ENCODE measurements at regions not wholly inside any gene's neighbourhood (a gene's known extent, or its start where the extent isn't known, plus 50 kb on each side); places are given as distances from the start of the nearest gene placed in this dataset.
"Not testable (repeated sequence)": the region's sequence is repeated elsewhere in the genome, so short reads cannot be mapped to it uniquely, and the experiment has no call there.

DNA sequence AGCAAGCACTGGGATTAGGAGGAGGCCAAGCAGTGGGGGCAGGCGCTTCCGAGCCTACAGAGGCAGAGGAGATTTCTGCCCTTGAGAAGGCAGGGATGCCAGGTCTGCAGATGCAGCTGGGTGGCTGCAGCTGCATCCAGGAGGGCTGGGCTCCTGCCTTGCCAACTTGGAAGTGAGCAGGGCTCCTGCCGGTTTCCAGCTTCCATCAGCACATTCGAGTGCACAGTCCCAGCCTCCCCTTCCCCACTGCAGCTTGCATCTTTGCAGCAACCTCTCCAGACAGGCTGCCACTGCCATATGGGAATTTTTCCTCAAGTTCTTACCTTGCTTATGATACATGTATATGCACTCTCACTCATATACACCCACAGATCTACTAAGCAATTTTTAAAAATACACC is 1234.3 kb upstream of the B3GALT2 start:
- Histone ChIP-seq H3K27me3 (no peaks in the 10 kb centered on the region), H3K4me3 (no peak overlapping the region), H3K27ac (no peak overlapping the region), H3K4me1 (no peaks in the 10 kb centered on the region), H3K36me3 (no peaks in the 10 kb centered on the region), H3K9me3 (no peaks in the 10 kb centered on the region)
- DNase-seq (ENCODE audit: low spot score in 2 of 2) = no peak
- WGBS = 84% methylated on average over 4 of the region's 4 CpGs
- TF ChIP-seq POLR2AphosphoS5 (IDR thresholded peaks at IDR 0.05) (no peak), POLR2A (IDR thresholded peaks at IDR 0.05) (no peak), EP300 (IDR thresholded peaks at IDR 0.05) (no peak)
- TF ChIP-seq, protein P1, sequence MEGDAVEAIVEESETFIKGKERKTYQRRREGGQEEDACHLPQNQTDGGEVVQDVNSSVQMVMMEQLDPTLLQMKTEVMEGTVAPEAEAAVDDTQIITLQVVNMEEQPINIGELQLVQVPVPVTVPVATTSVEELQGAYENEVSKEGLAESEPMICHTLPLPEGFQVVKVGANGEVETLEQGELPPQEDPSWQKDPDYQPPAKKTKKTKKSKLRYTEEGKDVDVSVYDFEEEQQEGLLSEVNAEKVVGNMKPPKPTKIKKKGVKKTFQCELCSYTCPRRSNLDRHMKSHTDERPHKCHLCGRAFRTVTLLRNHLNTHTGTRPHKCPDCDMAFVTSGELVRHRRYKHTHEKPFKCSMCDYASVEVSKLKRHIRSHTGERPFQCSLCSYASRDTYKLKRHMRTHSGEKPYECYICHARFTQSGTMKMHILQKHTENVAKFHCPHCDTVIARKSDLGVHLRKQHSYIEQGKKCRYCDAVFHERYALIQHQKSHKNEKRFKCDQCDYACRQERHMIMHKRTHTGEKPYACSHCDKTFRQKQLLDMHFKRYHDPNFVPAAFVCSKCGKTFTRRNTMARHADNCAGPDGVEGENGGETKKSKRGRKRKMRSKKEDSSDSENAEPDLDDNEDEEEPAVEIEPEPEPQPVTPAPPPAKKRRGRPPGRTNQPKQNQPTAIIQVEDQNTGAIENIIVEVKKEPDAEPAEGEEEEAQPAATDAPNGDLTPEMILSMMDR (IDR thresholded peaks at IDR 0.05) = no peak

DNA sequence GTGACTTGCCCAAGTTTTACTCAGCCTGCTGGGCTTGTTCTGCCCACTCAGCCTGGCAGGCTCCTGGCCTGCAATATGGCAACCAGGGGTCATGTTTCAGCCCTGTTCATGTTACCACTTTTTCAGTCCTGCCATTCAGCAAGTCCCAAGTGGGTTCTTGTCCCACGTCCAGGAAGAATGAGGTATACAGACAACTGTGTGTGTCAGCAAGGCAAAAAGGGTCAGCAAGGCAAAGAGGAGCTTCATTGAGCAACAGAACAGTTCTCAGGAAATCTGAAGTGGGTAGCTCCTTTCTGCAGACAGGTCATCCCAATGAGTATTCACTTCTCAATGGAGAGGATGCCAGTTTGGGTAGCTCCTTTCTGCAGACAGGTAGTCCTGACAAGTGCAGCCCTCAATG is 1233.3 kb upstream of the B3GALT2 start:
- Histone ChIP-seq H3K4me1 (no peaks in the 10 kb centered on the region), H3K27ac (no peak overlapping the region), H3K4me3 (no peak overlapping the region), H3K9me3 (no peaks in the 10 kb centered on the region), H3K36me3 (no peaks in the 10 kb centered on the region), H3K27me3 (no peaks in the 10 kb centered on the region)
- TF ChIP-seq, protein P1 (IDR thresholded peaks at IDR 0.05) = no peak
- no peak for TF ChIP-seq POLR2A (IDR thresholded peaks at IDR 0.05)
- no peak for DNase-seq (ENCODE audit: low spot score in 2 of 2)
- 86% methylated on average over 1 of the region's 1 CpG for WGBS

DNA sequence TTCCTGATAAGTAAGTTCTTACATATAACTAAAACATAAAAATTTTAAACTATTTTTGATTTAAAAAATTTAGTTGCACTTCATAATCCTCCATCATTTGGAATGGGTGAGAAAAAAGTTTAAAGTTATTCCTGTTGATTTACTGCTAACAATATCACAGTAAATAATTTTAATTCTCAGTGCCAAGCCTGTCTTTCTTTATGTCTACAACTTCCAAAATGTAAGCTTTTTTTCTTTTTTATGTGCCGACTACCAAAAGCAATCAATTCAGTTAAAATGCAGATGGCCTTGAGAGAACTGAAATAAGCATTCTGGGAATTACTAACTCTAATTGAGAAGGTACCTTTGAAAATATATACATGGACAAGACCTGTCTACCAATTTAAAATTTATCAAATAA is 1224.3 kb upstream of the B3GALT2 start:
- H3K4me1 ChIP-seq = no peaks in the 10 kb centered on the region
- WGBS = 41% methylated on average over 1 of the region's 1 CpG
- H3K36me3 ChIP-seq = no peaks in the 10 kb centered on the region
- peaks cover 5% of the 10 kb centered on the region for H3K9me3 ChIP-seq
- no peaks in the 10 kb centered on the region for H3K27me3 ChIP-seq
- H3K4me3 ChIP-seq = no peak overlapping the region
- no peak for DNase-seq (ENCODE audit: low spot score in 2 of 2)
- TF ChIP-seq EP300 (IDR thresholded peaks at IDR 0.05) (no peak), POLR2A (IDR thresholded peaks at IDR 0.05) (no peak)
- H3K27ac ChIP-seq = no peak overlapping the region

DNA sequence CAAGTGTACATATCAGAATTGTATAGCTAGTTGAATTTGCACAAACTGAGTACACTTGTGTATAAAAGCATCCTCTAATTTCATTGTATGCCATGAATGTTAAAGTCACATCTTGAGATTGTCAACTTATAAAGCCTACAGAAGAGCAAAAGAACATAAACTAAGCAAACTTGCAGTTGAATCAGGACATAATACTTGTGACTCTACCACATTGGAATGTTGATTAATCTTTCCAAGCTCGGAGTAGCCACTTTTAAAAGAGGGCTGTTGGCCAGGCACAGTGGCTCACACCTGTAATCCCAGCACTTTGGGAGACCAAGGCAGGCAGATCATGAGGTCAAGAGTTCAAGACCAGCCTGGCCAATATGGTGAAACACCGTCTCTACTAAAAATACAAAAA is 1220.8 kb upstream of the B3GALT2 start:
- H3K4me1 ChIP-seq; H3K9me3 ChIP-seq; H3K4me3 ChIP-seq; H3K27ac ChIP-seq; DNase-seq (ENCODE audit: low spot score in 2 of 2); H3K27me3 ChIP-seq; H3K36me3 ChIP-seq: not testable (repeated sequence)
- 53% methylated on average over 2 of the region's 2 CpGs for WGBS

DNA sequence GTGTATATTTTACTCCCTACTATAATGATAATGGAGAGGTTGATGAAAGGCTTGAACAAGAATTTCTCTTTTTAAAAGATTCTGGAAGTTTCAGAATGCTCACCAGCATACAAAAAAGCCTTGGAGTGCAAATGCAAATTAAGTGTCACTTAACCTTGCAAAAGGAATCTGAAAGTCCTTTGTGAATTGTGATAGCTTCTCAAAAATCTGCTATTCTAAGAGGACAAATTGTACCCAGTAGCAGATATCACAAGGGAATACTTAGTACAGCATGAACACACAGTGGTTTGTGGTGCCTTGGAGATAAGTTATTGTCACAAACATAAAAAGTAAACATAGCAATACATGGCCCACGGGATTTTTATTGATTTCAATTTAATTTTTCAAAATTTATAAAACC is 1208.3 kb upstream of the B3GALT2 start:
- no peaks in the 10 kb centered on the region for H3K9me3 ChIP-seq
- H3K36me3 ChIP-seq = no peaks in the 10 kb centered on the region
- no peak overlapping the region for H3K4me3 ChIP-seq
- no peak for TF ChIP-seq POLR2AphosphoS5 (IDR thresholded peaks at IDR 0.05)
- H3K27ac ChIP-seq = no peak overlapping the region
- no peaks in the 10 kb centered on the region for H3K27me3 ChIP-seq
- WGBS = 75% methylated on average over 1 of the region's 1 CpG
- no peaks in the 10 kb centered on the region for H3K4me1 ChIP-seq
- no peak for DNase-seq (ENCODE audit: low spot score in 2 of 2)

DNA sequence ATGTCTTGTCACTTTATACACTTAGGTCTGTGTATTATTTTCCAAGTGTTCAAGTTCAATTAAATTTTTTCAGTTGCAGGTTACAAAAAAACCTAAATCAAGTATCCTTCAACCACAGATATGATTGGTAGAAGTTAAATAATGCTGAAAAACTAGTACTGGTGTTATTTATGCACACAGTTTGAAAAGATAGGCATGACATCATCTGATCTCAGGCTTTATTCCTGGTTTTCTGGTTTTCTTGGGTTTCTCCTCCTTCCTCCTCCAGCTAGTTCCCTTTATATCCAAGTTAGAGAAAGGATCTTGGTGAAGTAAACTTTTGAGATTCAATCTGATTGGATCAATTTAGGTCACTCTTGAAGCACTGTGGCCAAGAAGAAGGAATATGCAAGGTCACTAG is 1201.1 kb upstream of the B3GALT2 start:
- TF ChIP-seq EP300 (IDR thresholded peaks at IDR 0.05) (no peak), POLR2AphosphoS5 (IDR thresholded peaks at IDR 0.05) (no peak), POLR2A (IDR thresholded peaks at IDR 0.05) (no peak)
- TF ChIP-seq, protein P1 (IDR thresholded peaks at IDR 0.05) = no peak
- Histone ChIP-seq H3K27me3 (no peaks in the 10 kb centered on the region), H3K36me3 (no peaks in the 10 kb centered on the region), H3K27ac (no peak overlapping the region), H3K4me3 (no peak overlapping the region), H3K9me3 (no peaks in the 10 kb centered on the region), H3K4me1 (no peaks in the 10 kb centered on the region)
- DNase-seq (ENCODE audit: low spot score in 2 of 2) = no peak

DNA sequence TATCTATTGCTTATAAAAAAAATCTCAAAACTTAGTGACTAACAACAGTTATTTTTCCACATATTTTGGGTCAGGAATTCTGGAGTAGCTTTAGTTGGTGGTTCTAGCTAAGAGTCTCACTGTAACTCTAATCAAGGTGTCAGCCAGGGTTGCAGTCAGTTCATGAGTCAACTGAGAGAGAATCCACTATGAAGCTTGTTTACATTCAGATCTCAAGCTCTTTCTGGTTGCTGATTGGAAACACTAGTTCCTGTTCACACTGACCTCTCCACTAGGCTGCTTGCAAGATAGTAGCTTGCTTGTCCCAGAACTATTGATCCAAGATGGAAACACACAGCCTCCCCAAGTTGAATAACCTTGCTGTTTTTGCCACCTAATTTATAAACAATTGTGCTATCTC is 1192.1 kb upstream of the B3GALT2 start:
- no peak for TF ChIP-seq POLR2A (IDR thresholded peaks at IDR 0.05)
- TF ChIP-seq, protein P1 (IDR thresholded peaks at IDR 0.05) = no peak
- no peak for TF ChIP-seq EP300 (IDR thresholded peaks at IDR 0.05)
- no peak for TF ChIP-seq POLR2AphosphoS5 (IDR thresholded peaks at IDR 0.05)
- no peaks in the 10 kb centered on the region for H3K27me3 ChIP-seq
- no peak for DNase-seq (ENCODE audit: low spot score in 2 of 2)
- H3K4me3 ChIP-seq = no peak overlapping the region
- H3K9me3 ChIP-seq = no peaks in the 10 kb centered on the region
- no peaks in the 10 kb centered on the region for H3K4me1 ChIP-seq
- no peaks in the 10 kb centered on the region for H3K36me3 ChIP-seq
- H3K27ac ChIP-seq = no peak overlapping the region
